ENCODE measurements at regions not wholly inside any gene's neighbourhood (a gene's known extent, or its start where the extent isn't known, plus 50 kb on each side); places are given as distances from the start of the nearest gene placed in this dataset.

DNA sequence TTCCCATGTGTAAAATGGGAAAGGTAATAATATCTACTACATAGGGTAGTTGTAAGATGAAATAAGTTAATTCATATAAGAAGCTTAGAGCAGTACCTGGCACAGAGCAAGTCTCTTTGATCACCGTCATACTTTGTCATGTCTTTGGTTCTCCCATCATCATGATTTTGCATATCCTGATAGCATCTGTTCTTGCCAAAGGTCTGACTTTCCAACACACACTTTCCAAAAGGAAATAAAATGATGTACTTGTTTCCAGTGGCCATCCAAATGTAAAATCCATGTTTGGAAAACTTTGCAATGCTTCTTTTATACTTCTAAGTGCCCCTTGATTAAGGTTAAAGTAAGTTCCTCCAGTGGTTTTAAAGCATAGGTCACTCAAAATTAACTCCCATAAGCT lies 266.9 kb upstream of the PTGER4 start:
- no peak for DNase-seq

DNA sequence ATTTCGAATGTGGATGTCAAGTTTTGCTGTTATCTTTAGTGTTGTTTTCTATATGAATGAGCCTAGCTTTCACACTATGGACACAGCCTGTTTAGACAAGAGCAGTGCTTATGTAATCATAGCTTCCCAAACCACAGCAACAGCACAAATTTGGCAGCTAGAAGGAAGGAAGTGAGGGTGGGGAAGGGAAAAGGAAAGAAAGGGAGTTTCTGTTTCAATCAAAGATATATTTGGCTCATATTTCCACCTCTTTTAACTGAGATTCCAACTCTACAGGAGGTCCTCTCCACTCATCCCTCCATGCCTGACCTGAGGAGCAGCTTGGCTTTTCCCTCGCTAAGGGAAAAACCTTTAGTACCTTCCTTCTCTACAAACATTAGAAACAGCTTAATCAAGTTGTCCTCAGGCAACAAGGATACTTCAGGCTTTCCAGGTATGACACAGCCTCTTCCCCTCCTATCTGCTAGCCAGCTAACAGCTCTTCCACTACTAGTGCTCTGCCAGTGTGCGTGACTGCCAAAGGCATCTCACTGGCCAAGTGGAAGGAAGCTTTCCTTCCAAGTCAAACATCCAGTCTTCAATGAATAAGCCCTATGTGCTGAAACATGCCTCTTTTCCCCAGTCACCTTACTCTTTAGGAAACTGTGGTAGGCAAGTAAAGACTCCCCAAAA lies 268.6 kb upstream of the PTGER4 start:
- no peak for DNase-seq

DNA sequence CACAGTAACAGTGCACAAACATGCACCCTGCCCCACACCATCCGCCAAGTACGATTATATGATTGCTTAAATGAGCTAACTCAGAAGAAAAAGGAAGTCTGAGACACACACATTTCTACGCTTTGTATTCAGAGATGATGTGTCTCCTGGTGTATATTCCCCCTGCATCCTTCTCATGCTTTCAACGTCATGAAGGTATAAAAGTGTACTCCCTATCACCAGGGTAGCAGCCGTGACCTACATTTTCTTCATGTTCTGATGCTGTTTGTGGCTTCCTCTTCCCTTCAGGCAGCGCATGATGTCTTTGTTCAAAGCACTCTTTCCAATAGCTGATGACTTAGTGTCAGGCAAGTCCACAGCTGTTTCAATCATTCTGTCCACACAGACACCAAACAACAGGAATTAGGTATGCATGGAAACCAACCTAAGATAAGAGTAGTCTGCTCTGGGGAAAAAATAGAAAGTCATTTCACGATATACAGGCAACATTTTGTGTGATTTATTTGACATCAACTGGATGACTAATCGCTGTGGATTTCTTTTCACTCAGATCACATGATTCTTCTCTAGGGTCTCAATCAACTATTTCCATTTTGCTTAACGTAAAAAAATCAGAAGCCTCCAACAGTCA lies 269.4 kb upstream of the PTGER4 start:
- DNase-seq, result no peak

DNA sequence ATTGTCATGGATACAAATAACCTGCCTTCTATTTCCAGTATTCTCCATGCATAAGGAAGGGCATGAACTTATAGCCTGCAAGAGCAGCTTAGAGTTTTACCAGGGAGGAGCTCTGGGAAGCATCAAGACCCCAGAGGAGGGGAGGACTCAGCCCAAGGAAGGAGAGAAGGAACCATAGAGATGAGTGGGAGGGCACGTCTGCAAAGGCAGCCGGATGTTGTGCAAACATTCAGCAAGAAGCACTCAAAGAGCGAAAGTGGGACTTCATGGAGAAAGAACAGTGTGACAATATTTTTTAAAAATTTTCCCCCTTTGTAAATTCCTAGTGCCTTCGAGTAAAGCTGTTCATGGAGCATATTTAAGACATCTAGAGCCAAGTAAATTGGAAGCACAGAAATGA lies 270.1 kb upstream of the PTGER4 start:
- DNase-seq, result no peak

DNA sequence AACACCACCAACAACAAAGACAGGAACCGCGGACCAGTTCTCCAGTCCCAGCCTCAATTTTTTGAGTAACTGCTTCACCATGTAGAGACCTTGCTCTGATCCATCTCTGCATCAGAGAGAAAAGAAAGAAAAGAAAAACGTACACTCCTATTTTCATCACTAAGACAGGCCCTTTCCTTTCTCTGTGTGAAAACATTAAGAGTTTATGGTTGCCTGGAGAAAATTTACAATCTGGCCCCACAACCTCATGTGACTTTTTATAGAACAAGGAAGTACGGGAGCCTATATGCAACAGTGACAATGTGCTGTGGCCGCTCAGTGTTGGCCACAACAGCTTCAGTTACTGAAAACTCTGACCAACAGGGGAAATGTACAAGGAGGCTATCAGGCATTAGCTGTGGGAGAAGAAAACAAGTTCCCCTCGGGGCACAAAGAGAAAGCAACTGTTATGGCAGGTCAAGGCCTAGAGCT lies 272.9 kb upstream of the PTGER4 start:
- DNase-seq, result no peak

DNA sequence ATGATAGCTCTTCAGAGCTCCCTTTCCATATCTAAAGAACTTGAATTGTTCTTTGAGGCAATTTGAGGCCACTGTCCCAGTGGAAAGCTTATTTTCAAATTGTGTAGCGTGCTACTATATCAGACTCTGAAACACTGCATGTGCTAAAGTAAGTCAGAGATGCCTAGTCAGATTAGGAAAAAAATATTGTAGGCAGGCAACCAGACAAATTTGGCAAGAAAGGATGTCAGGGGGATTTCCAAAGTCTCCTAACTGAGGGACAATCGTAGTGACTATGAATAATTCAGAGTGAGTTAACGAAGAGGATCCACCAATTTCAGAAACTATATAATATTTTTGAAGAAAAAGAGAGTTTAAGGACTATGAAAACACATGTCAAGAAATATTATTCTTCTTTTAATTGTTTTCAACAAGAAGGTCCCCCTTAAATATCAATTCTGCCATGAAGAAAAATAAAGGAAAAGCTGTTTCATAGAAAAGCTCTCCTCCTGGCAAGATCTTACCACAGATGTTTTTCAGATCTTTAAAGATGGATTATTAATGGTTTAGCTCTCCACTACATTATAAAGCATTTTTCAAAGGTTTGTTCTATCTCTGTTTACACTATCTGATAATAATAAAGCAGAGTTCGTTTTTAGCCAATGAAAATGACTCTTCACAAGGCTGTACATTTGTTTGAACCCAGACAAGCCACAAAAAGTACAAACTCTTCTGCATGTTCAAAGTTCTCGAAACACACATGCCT lies 273.5 kb upstream of the PTGER4 start:
- no peak for DNase-seq

DNA sequence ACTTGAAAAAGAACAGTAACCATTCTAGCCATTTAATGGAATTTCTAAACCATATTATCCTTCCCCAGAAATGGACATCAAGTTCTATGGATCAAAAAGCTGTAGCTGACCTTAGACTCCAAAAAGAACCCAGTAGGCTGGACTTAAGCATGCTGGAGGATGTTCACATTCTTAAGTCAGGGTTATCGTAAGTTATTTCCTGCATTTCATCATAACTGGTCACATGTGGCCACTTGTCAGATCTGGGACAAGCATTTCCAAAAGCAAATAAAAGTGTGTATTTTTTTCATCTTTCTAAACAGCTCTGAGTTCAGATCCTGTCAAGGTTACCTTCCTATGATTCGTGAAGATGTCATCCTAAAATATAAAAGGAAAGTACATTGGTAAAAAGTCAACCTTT lies 274.5 kb upstream of the PTGER4 start:
- DNase-seq, result no peak

DNA sequence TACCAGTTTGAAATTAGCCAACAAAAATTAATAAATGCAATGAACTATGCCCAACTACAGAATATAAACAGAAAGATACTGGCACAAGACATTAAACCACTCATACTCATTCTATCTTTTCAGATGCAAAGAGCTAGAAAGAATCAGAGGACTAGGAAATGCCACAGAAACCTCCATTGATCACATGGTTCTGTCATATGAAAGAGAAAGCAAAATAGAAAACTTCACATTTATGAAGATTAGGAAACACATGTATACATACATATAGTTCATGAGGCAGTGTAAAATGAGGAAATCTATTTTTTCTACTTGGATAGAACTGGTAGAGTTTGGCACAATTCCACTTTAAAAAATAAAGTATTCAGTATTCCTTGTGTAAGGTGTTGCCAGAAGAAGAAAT lies 275.1 kb upstream of the PTGER4 start:
- DNase-seq, result no peak

DNA sequence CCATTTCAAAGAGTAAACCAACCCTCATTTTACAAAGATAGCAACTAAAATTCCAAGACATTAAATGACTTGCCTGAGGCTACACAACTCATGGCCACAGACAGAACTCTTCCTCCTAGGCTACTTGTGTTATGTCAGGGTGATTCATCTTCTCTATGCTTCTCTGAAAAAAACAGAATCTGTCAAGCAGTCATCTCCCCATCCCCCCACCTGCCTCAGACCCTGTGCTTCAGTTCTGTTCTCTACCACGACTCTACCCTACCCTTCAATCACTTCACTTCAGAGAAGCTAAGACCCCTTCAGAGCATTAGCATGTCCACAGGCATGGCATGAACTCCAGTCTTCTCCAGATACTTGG lies 277.7 kb upstream of the PTGER4 start:
- no peak for DNase-seq

DNA sequence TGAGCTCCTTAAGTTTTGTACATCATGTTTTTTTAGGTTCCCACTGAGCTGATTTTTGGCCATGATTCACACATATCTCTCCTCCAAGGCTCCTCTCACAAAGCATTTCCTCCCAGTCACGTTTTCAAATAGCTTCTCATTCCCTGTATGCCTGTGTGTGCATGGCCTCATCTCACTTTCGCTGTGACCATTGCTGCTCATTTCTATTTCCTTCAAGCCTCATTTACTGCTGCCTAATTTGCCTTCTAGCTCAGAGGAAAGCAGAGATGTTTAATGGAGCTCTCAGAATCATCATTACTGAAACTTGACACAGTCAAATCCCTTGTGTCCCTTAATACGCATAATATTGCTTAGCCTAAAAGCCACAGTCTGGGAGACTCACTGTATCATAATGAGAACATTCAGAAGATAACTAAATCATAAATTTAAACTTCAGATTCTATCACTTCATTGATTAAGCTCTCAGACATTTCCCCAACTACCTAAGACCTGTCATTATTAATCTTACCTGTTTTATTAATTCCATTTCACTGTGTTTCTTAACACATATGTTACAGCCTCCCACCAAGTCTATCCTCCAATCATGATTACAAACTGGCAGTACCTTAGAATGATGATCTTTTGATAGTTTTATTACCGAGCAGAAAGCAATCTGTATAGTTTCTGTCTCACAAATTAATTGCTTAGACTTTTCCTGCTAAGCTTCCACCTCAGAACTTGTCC lies 278.3 kb upstream of the PTGER4 start:
- DNase-seq, result no peak

DNA sequence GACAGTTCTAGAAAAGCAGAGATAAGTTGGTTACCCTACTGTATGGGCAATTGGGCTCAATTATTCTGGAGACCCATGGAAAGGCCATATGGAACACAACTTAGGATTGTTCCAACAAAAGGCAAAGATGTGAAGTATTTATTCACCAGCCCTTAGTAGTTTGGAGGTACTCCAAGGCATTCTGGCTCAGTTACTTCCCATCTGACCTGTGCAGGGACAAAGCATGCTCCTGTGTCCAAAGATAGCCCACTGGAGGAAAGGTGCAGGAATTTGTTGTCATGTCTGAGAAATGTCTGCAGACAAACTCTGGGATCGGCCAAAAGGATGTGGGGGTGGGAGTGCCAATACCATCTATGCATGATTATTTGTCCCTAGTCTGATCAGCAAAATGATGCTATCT lies 279.5 kb upstream of the PTGER4 start:
- DNase-seq, result no peak

DNA sequence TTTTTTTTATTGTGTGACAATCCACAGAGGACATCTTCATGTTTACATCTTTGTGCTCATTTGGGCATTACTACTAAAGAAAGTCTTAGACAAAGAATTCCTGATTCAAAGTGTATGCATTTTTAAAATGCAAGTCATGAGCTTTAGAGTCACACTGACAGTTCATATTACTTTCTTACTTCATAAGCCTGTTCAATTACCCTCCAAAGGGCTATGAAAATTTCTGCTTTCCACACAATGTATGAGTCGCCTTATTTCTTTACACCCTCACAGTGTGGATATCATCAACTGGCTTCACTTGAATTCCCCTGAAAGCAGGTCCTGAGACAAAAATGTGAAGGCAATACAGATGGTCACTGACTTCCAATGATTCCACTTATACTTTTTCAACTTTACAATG lies 280.4 kb upstream of the PTGER4 start:
- no peak for DNase-seq

DNA sequence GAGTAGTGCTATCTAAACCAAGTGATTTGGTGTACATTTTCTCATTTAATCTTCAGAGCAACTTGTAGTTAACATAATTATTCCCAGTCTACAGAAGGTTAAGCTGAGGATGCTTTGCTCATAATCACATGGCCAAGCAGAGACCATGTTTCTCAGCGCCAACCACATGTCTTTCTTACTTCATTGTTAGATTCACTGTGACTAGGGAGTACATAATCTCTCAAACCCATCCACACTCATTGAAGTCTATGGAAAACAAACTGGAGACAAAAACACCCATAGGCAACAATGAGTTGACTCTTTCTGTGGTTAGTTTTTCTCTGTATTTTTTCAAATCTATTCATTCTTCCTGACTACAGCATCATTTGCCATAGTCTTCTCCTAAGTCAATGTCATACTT lies 281.7 kb upstream of the PTGER4 start:
- DNase-seq, result no peak

DNA sequence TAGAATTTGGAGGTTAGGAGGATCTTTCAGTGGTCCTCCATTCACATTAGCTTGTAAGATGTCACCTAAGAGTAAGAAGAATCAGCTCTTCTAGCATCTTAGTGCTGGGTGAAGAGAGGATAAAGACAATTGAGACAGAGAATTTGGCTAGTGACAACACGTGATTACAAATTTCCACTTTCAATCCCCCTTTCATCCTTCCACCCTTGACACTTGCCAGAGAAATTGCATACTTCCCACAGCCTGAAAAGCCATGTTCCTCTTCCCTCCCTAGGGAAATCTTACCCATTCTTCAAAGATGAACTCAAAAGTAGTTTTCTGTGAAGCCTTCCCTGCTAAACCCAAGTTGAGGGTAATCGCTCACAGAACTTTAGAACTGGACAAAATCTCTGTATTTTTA lies 282.6 kb upstream of the PTGER4 start:
- DNase-seq, result no peak

DNA sequence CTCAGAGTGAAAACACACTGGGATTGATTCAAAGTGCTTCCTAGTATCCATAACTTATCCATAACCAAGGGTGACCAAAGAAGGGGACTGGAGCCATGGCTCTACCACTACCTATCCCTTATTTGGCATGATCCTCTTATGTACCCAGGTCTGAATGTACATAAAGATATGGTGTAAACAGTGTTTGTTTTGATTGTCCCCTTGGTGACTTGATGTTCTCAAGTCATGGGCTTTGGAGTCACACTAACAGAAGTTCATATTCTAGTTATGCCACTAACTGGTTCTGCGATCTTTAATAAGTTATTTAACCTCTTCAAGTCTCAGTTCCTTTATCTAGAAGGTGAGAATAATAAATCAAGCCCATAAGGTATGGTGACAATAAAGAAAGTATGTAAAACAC lies 283.4 kb upstream of the PTGER4 start:
- no peak for DNase-seq

DNA sequence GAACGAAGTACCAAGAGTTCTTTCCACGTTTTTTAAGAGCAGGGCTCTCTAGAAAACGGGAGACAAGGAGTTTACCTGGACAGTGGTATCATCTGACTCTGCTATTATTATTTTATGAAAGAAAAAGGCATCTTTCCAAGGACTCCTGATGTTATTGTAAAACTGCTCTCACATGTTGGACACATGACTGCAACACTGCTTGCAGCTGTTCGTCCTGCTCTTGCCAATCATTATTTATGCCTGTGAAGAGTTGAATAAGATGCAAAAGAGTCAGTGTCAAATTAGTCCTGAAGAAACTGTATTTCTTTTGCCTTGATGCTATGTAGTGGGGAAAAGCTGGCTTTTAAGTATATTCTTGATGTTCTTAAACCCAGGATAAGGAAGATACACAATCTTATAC lies 284.5 kb upstream of the PTGER4 start:
- DNase-seq, result no peak

DNA sequence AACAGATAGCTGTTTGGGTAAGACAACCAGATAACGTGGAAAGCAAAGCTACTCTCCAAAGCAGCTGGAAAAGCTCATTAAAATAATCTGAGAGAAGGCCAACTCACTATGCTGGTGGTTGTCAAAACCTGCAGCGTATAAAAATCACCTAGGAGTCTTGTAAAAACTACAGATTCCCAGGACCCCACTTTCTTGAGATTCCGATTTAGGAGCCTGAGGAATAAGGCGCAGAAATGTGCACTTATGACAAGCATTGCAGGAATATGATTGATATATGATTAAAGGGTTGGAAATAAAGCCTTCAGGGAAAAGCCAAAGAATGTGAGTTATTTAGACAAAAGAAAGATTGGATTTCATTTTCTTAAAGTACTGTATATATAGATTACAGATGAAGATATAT lies 285.0 kb upstream of the PTGER4 start:
- DNase-seq, result no peak

DNA sequence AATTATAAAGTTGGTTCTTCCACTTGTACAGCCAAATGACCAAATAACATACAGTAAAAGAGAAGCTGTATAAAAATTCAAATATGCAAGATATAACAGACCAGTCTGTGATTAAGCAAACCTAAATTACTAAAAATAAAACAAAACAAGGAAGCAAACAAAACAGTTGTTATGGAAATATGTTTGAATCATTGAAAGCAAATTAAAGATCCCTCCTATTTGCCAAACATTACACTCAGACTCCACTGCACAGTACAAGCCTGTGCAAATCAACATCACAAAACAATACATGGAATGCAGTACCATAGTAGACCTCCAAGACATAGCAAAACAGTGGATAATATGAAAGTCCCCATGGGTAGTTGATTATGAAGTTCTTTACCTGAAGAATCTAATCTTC lies 288.1 kb upstream of the PTGER4 start:
- no peak for DNase-seq

DNA sequence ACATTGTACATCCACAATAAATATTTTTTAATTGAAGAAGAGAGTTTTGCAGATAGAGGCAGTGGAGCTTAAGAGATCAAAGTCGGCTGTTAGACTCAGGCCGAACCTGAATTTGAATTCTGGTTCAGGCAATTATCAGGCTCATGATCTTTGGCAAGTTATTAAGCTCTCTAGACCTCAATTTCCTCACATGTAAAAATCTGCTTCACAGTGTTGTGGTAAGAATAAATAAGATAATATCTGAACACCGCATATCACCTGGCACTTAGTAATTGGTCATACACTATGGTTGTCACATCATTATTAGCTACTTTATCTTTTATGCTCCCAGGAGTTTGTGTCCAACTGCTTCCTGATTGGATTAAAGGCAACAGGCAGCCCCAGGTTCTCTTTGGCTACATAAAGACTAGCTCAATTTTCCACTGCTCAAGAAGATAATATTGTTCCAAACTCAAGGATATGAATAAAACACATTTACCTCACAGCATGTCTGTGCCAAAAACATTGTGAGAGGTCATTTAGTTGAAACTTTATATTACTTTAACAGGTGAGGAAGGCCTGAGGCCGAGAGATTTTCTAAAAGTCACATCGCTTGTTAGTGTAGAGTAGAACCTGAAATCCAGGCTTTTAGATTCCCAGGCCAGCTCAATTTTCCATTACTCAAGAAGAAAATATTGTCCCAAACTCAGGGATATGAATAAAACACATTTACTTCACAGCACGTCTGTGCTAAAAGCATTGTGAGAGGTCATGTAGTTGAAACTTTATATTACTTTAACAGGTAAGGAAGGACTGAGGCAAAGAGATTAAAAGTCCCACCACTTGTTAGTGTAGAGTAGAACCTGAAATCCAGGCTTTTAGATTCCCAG lies 289.2 kb upstream of the PTGER4 start:
- no peak for DNase-seq

DNA sequence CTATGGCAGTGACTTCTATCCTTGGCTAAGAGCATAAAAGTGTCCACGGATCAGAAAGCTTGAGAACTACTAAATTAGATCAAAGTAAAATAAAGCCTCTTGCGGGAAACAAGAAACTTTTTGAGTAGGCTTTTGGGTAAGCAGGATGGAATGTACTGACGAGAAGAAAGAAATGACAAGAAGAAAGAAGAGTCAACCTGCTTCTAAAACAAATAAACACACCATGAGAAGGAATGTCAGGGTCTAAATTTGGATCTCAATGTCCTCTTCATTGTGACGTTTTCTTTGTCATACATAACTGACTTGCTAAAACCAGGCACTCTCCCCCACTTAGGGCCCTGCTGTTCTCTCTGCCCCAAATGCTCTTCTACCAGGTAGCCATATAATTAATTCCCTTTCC lies 290.1 kb upstream of the PTGER4 start:
- no peak for DNase-seq

DNA sequence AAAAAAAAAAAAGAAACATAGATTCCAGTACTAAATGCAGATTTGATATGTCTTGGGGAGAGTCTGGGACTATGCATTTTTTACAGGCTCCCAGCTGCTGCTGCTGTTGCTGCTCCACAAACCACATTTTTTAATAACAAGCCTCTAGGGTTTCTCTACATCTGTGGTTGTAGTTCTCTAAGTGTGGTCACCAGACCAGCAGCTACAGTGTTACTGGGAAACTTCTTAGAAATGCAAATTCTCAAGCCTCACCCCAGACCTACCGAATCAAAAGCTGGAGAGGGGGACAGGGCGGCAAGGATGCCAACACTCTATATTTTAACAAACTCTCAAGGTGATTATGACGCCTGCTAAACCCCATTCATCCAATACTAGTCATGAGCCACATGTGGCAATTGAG lies 293.4 kb upstream of the PTGER4 start:
- no peak for DNase-seq

DNA sequence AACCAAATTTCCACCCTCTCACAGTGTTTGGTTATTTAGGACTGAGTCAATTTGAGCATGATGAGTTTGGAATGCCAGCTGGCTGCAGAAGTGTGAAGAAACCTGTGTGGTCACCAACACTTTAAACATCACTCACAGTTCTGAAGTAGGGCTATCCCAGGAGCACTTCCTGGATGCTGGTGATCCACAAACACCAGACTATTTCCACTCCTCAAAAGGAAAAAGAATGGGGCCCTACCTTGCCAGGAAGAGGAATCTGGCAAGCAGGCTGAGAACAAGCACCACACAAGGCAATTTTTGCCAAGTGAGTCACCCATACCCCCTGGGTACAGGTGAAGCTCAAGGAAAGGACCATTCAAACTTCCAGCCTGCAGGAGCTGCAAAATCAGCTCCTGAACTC lies 294.2 kb upstream of the PTGER4 start:
- DNase-seq, result no peak
